Epithelial cell of esophagus (primary cell): ENCODE measurements at regions not wholly inside any gene's neighbourhood (a gene's known extent, or its start where the extent isn't known, plus 50 kb on each side); places are given as distances from the start of the nearest gene placed in this dataset.

ENCODE experiments used
- DNase-seq: peaks from one replicate; pipeline ENCODE4 v3.0.0; 2010; ENCODE audit warnings: low read depth
- H3K4me3 ChIP-seq: 2 replicates; pipeline ENCODE4 v1.5.1; 2011; ENCODE audit warnings: mild to moderate bottlenecking, low read length, control low read depth
- CTCF ChIP-seq: IDR thresholded peaks from 2 replicates; pipeline ENCODE4 v1.5.1; 2011; ENCODE audit warnings: low read depth, mild to moderate bottlenecking, low read length, control low read depth, inconsistent platforms; ENCODE audit not compliant: insufficient read depth; ENCODE audit errors: missing control alignments

- DNase-seq: no peak
- no peak for TF ChIP-seq CTCF
- no peak overlapping the region for H3K4me3 ChIP-seq
Measured at GRCh38 chr3:146881356-146881755, 276.2 kb upstream of the PLSCR5 start.

- no peak for TF ChIP-seq CTCF
- H3K4me3 ChIP-seq: no peak overlapping the region
- no peak for DNase-seq
Measured at GRCh38 chr3:146873748-146874147, 268.6 kb upstream of the PLSCR5 start.

- no peak for TF ChIP-seq CTCF
- no peak for DNase-seq
- no peak overlapping the region for H3K4me3 ChIP-seq
Measured at GRCh38 chr3:146865175-146865755, 260.1 kb upstream of the PLSCR5 start.

GRCh38 chr3:146861262-146861661, 256.1 kb upstream of the PLSCR5 start:
- no peak overlapping the region for H3K4me3 ChIP-seq
- TF ChIP-seq CTCF: no peak
- DNase-seq: no peak

DNA sequence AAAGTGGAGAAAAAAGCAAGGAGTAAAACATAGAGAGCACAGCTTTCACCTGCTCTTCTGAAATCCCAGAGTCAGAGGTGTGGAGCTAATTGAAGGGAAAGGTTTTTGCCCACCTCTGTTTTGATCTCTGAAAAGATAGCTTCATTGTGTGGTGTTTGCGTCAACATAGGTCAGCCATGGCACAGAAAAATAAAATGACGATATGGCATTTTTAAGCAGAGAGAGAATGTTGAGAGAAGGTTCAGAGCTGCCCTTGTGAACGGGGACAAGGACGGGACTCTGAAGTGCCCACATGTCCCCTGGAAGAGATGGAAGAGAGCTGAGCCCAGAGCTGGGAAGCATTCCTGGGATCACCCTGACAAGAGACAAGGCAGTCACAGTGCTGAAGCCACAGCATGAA, 249.4 kb upstream of the PLSCR5 start:
- no peak for TF ChIP-seq CTCF
- no peak overlapping the region for H3K4me3 ChIP-seq
- no peak for DNase-seq

DNA sequence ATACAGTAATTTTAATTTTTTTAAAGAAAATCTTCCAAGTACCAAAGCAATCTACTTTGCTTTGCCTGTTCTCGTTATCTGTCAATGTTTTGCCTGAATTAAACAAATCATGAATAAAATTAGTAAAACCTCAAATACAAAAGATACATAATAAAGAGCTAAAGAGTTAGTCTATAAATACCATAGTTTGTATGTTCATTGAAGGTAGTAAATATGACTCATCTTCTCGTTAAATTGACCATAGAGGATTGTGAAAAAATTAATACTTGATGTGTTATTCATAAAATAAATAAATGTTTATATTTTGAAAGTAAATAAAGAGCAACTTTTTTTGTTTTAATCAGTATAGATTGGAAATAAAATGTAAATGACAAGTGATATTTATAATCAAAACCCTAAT, 246.5 kb upstream of the PLSCR5 start:
- TF ChIP-seq CTCF: no peak
- no peak overlapping the region for H3K4me3 ChIP-seq
- DNase-seq: no peak

DNA sequence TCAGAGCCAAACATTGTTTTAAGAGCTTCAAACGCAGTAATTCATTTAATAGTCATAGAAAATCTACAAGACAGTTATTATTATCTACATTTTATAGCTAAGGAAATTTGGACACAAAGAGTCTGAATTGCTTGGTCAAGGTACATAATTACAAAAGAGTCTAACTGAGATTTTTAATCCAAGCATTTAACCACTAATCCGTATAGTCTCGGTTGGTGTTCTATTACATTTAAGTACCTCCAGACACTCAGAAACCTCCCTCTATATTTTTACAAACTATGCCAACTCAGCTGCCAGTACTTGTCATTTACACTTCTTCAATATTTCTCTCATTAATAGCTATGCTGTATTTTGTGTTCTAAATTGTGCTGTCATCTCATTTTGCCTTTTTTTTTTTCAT, 240.2 kb upstream of the PLSCR5 start:
- DNase-seq: no peak
- no peak for TF ChIP-seq CTCF
- H3K4me3 ChIP-seq: no peak overlapping the region
